ENCODE measurements at regions not wholly inside any gene's neighbourhood (a gene's known extent, or its start where the extent isn't known, plus 50 kb on each side); places are given as distances from the start of the nearest gene placed in this dataset.

GRCh38 chr3:40858364-40859115, 333.8 kb downstream of the ZNF621 start:
- TF ChIP-seq POLR2AphosphoS5 (IDR thresholded peaks at IDR 0.05; ENCODE audit: borderline replicate concordance, low read depth, low read length) (no peak), EZH2 (IDR thresholded peaks at IDR 0.05) (no peak)

All from SK-N-MC (cell line).